GM21515 (cell line): ENCODE measurements at regions not wholly inside any gene's neighbourhood (a gene's known extent, or its start where the extent isn't known, plus 50 kb on each side); places are given as distances from the start of the nearest gene placed in this dataset.

ENCODE experiments used
- ATAC-seq: cut with Tn5 transposase; IDR thresholded peaks from one replicate; pipeline ENCODE4 v1.9.1; 2021; ENCODE audit not compliant: unreplicated experiment

GRCh38 chr16:59941594-59941993, 1207.5 kb upstream of the GOT2 start:
- no peak for ATAC-seq

GRCh38 chr16:59920054-59920453, 1185.9 kb upstream of the GOT2 start:
- ATAC-seq = no peak

GRCh38 chr16:59913666-59914065, 1179.5 kb upstream of the GOT2 start:
- ATAC-seq = no peak

GRCh38 chr16:59909262-59909661, 1175.1 kb upstream of the GOT2 start:
- ATAC-seq = no peak

GRCh38 chr16:59907611-59908010, 1173.5 kb upstream of the GOT2 start:
- no peak for ATAC-seq

- no peak for ATAC-seq
Measured at GRCh38 chr16:59905606-59906005, 1171.5 kb upstream of the GOT2 start.

- no peak for ATAC-seq
Measured at GRCh38 chr16:59905131-59905530, 1171.0 kb upstream of the GOT2 start.

- ATAC-seq = no peak
Measured at GRCh38 chr16:59899940-59900339, 1165.8 kb upstream of the GOT2 start.

- ATAC-seq = no peak
Measured at GRCh38 chr16:59892376-59892775, 1158.3 kb upstream of the GOT2 start.

- no peak for ATAC-seq
Measured at GRCh38 chr16:59887856-59888255, 1153.7 kb upstream of the GOT2 start.

- no peak for ATAC-seq
Measured at GRCh38 chr16:59886021-59886420, 1151.9 kb upstream of the GOT2 start.

- no peak for ATAC-seq
Measured at GRCh38 chr16:59881376-59881775, 1147.3 kb upstream of the GOT2 start.

- ATAC-seq = no peak
Measured at GRCh38 chr16:59880611-59881010, 1146.5 kb upstream of the GOT2 start.

GRCh38 chr16:59878999-59879398, 1144.9 kb upstream of the GOT2 start:
- no peak for ATAC-seq

- no peak for ATAC-seq
Measured at GRCh38 chr16:59878479-59878878, 1144.4 kb upstream of the GOT2 start.

GRCh38 chr16:59864981-59865666, 1131.0 kb upstream of the GOT2 start:
- ATAC-seq = no peak

- ATAC-seq = no peak
Measured at GRCh38 chr16:59859676-59860402, 1125.7 kb upstream of the GOT2 start.

GRCh38 chr16:59854846-59855439, 1120.8 kb upstream of the GOT2 start:
- ATAC-seq = no peak

GRCh38 chr16:59849716-59850115, 1115.6 kb upstream of the GOT2 start:
- ATAC-seq = no peak

- no peak for ATAC-seq
Measured at GRCh38 chr16:59848296-59848695, 1114.2 kb upstream of the GOT2 start.

GRCh38 chr16:59840169-59840568, 1106.1 kb upstream of the GOT2 start:
- ATAC-seq = no peak

GRCh38 chr16:59826767-59827166, 1092.7 kb upstream of the GOT2 start:
- ATAC-seq = no peak
